ENCODE measurements at regions not wholly inside any gene's neighbourhood (a gene's known extent, or its start where the extent isn't known, plus 50 kb on each side); places are given as distances from the start of the nearest gene placed in this dataset.

- no peak overlapping the region for H3K9ac ChIP-seq (ENCODE audit: low read length)
- no peak overlapping the region for H3K4me3 ChIP-seq (replicated peaks in 1 of 2; ENCODE audit: low read depth in 1 of 2, low read length in 2 of 2)
- ChIA-PET CTCF (no interaction called here), POLR2A (no interaction called here), RAD21 (ENCODE audit: low non-redundant PET in 1 of 2, low total read pairs in 2 of 2, uncharacterized antibody in 2 of 2, unreplicated experiment in 2 of 2) (no interaction called here)
- no peaks in the 10 kb centered on the region for H3K79me2 ChIP-seq (ENCODE audit: insufficient read depth, low read length)
- H3K27me3 ChIP-seq (ENCODE audit: insufficient read depth, low read length) = no peaks in the 10 kb centered on the region
- no TSS peak for BruUV-seq (replicated peaks)
- H3K4me2 ChIP-seq (ENCODE audit: low read length) = no peak overlapping the region
- no peaks in the 10 kb centered on the region for H4K20me1 ChIP-seq (ENCODE audit: insufficient read depth)
- H3K36me3 ChIP-seq (ENCODE audit: control insufficient read depth in 1 of 2, insufficient read depth in 2 of 2, low read length in 2 of 2) = no peaks in the 10 kb centered on the region
- ATAC-seq = no peak
- no peaks in the 10 kb centered on the region for H3K4me1 ChIP-seq (ENCODE audit: control insufficient read depth in 1 of 2, insufficient read depth in 2 of 2, low read length in 2 of 2)
- no peak for DNase-seq (ENCODE audit: low read depth, low spot score)
- H3K27ac ChIP-seq (ENCODE audit: low read depth, low read length) = no peak overlapping the region
- no peaks in the 10 kb centered on the region for H3K9me2 ChIP-seq (ENCODE audit: insufficient read depth)
- intact Hi-C loops (cut with micrococcal nuclease) = no loop called here
- TF ChIP-seq TCF7L2 (IDR thresholded peaks at IDR 0.05; ENCODE audit: borderline replicate concordance, extremely low read depth, insufficient read depth, insufficient read length) (no peak), ZNF274 (IDR thresholded peaks at IDR 0.05; ENCODE audit: low read depth, low read length) (no peak), EZH2 (IDR thresholded peaks at IDR 0.05) (no peak), SP1 (IDR thresholded peaks at IDR 0.05; ENCODE audit: low read depth) (no peak), ZFX (IDR thresholded peaks at IDR 0.05) (no peak), EGR1 (IDR thresholded peaks at IDR 0.05; ENCODE audit: low read depth) (no peak), EZH2phosphoT487 (IDR thresholded peaks at IDR 0.05; ENCODE audit: borderline replicate concordance) (no peak), JUND (IDR thresholded peaks at IDR 0.05) (no peak)
- no peaks in the 10 kb centered on the region for H3K9me3 ChIP-seq (ENCODE audit: control insufficient read depth in 1 of 2, insufficient read depth in 1 of 2, low read depth in 1 of 2, low read length in 2 of 2)
- H2AFZ ChIP-seq (ENCODE audit: low read depth, low read length, poor library complexity, severe bottlenecking) = no peak overlapping the region
Observed at GRCh38 chr5:42277293-42277692, 145.9 kb upstream of the GHR start.

GRCh38 chr5:42284584-42284983 lies 138.7 kb upstream of the GHR start:
- no peaks in the 10 kb centered on the region for H3K9me2 ChIP-seq (ENCODE audit: insufficient read depth)
- ChIA-PET POLR2A (no interaction called here), CTCF (no interaction called here), RAD21 (ENCODE audit: low non-redundant PET in 1 of 2, low total read pairs in 2 of 2, uncharacterized antibody in 2 of 2, unreplicated experiment in 2 of 2) (no interaction called here)
- TF ChIP-seq POLR2AphosphoS5 (IDR thresholded peaks at IDR 0.05; ENCODE audit: low read depth, low read length) (no peak), ATF3 (IDR thresholded peaks at IDR 0.05) (no peak), ZFX (IDR thresholded peaks at IDR 0.05) (no peak), EZH2 (IDR thresholded peaks at IDR 0.05) (no peak), EGR1 (IDR thresholded peaks at IDR 0.05; ENCODE audit: low read depth) (no peak), MAX (IDR thresholded peaks at IDR 0.05) (no peak), EZH2phosphoT487 (IDR thresholded peaks at IDR 0.05; ENCODE audit: borderline replicate concordance) (no peak), SP1 (IDR thresholded peaks at IDR 0.05; ENCODE audit: low read depth) (no peak), POLR2A (IDR thresholded peaks at IDR 0.05; ENCODE audit: borderline replicate concordance, extremely low read depth, insufficient read depth, insufficient read length) (no peak), ZNF274 (IDR thresholded peaks at IDR 0.05; ENCODE audit: low read depth, low read length) (no peak), JUND (IDR thresholded peaks at IDR 0.05) (no peak), TCF7L2 (IDR thresholded peaks at IDR 0.05; ENCODE audit: borderline replicate concordance, extremely low read depth, insufficient read depth, insufficient read length) (no peak), CBX3 (IDR thresholded peaks at IDR 0.05; ENCODE audit: low read depth) (no peak)
- no peaks in the 10 kb centered on the region for H3K36me3 ChIP-seq (ENCODE audit: control insufficient read depth in 1 of 2, insufficient read depth in 2 of 2, low read length in 2 of 2)
- H3K79me2 ChIP-seq (ENCODE audit: insufficient read depth, low read length) = no peaks in the 10 kb centered on the region
- no peaks in the 10 kb centered on the region for H3K27me3 ChIP-seq (ENCODE audit: insufficient read depth, low read length)
- BruUV-seq (replicated peaks) = no TSS peak
- H2AFZ ChIP-seq (ENCODE audit: low read depth, low read length, poor library complexity, severe bottlenecking) = no peak overlapping the region
- H3K9ac ChIP-seq (ENCODE audit: low read length) = no peak overlapping the region
- no peaks in the 10 kb centered on the region for H3K4me1 ChIP-seq (ENCODE audit: control insufficient read depth in 1 of 2, insufficient read depth in 2 of 2, low read length in 2 of 2)
- H3K27ac ChIP-seq (ENCODE audit: low read depth, low read length) = no peak overlapping the region
- ATAC-seq (no peak), DNase-seq (ENCODE audit: low read depth, low spot score) (no peak)
- intact Hi-C loops (cut with micrococcal nuclease) = no loop called here
- H4K20me1 ChIP-seq (ENCODE audit: insufficient read depth) = no peaks in the 10 kb centered on the region
- no peak overlapping the region for H3K4me2 ChIP-seq (ENCODE audit: low read length)
- no peaks in the 10 kb centered on the region for H3K9me3 ChIP-seq (ENCODE audit: control insufficient read depth in 1 of 2, insufficient read depth in 1 of 2, low read depth in 1 of 2, low read length in 2 of 2)
- no peak overlapping the region for H3K4me3 ChIP-seq (replicated peaks in 1 of 2; ENCODE audit: low read depth in 1 of 2, low read length in 2 of 2)
